GM21619 (cell line): ENCODE measurements at regions not wholly inside any gene's neighbourhood (a gene's known extent, or its start where the extent isn't known, plus 50 kb on each side); places are given as distances from the start of the nearest gene placed in this dataset.

ENCODE experiments used
- ATAC-seq: cut with Tn5 transposase; IDR thresholded peaks from one replicate; pipeline ENCODE4 v1.9.1; 2021; ENCODE audit not compliant: unreplicated experiment

- no peak for ATAC-seq
Observed at GRCh38 chr4:137597752-137598430, 65.6 kb upstream of the PCDH18 start.

- no peak for ATAC-seq
Observed at GRCh38 chr4:137587796-137588195, 55.5 kb upstream of the PCDH18 start.

GRCh38 chr4:137583671-137584070 is 51.4 kb upstream of the PCDH18 start:
- ATAC-seq: no peak
